SU-DHL-6 (cell line): ENCODE measurements at regions not wholly inside any gene's neighbourhood (a gene's known extent, or its start where the extent isn't known, plus 50 kb on each side); places are given as distances from the start of the nearest gene placed in this dataset.

Experiments used
- H2AFZ ChIP-seq: fragments of 200-600 bp; sonication (generic); 2 replicates; pipeline ENCODE4 v1.6.1; 2014; ENCODE audit warnings: low read depth, mild to moderate bottlenecking, moderate library complexity, mixed read lengths, antibody characterized with exemption, low read length; ENCODE audit not compliant: severe bottlenecking
- H3F3A ChIP-seq: fragments of 200-600 bp; shearing (Covaris generic); 2 replicates; pipeline ENCODE4 v1.6.0; 2016; ENCODE audit warnings: antibody characterized with exemption, mild to moderate bottlenecking; ENCODE audit not compliant: insufficient read depth
- H3K27ac ChIP-seq: fragments of 200-600 bp; sonication (generic); 2 replicates; pipeline ENCODE4 v1.5.1; 2016; ENCODE audit warnings: low read depth, mild to moderate bottlenecking, low read length, moderate library complexity, mixed read lengths
- H3K27me3 ChIP-seq: fragments of 200-600 bp; sonication (generic), shearing (Covaris generic); 2 replicates; pipeline ENCODE4 v1.6.0; 2014; ENCODE audit warnings: mild to moderate bottlenecking, low read length
- H3K36me3 ChIP-seq: fragments of 200-600 bp; sonication (generic); 2 replicates; pipeline ENCODE4 v1.6.1; 2014; ENCODE audit warnings: mild to moderate bottlenecking, low read length, mixed read lengths
- H3K4me2 ChIP-seq: fragments of 300-600, 200-600 bp; shearing (Covaris generic), sonication (generic); 2 replicates; pipeline ENCODE4 v1.6.0; 2014; ENCODE audit warnings: low read length, low read depth, mild to moderate bottlenecking; ENCODE audit not compliant: poor library complexity, severe bottlenecking
- H3K4me3 ChIP-seq: fragments of 200-600 bp; sonication (generic); 2 replicates; pipeline ENCODE4 v1.5.1; 2014; ENCODE audit warnings: antibody characterized with exemption, low read length, mild to moderate bottlenecking, mixed read lengths; ENCODE audit not compliant: insufficient read depth, poor library complexity, severe bottlenecking
- H3K79me2 ChIP-seq: fragments of 200-600 bp; sonication (generic); 2 replicates; pipeline ENCODE4 v1.6.1; 2014; ENCODE audit warnings: mild to moderate bottlenecking, low read length, moderate library complexity; ENCODE audit not compliant: insufficient read depth
- H3K9ac ChIP-seq: fragments of 200-600 bp; sonication (generic); 2 replicates; pipeline ENCODE4 v1.7.0; 2014; ENCODE audit warnings: mild to moderate bottlenecking, low read length
- H3K9me2 ChIP-seq: fragments of 200-600 bp; sonication (generic); replicated peaks from 2 replicates; pipeline ENCODE4 v1.6.1; 2014; ENCODE audit warnings: low read length; ENCODE audit not compliant: insufficient read depth
- H3K9me3 ChIP-seq: fragments of 200-600 bp; sonication (generic); 2 replicates; pipeline ENCODE4 v1.6.1; 2014; ENCODE audit warnings: low read length, mixed read lengths; ENCODE audit not compliant: insufficient read depth
- H4K20me1 ChIP-seq: fragments of 200-600 bp; sonication (generic); 2 replicates; pipeline ENCODE4 v1.6.1; 2014; ENCODE audit warnings: low read depth, mild to moderate bottlenecking, antibody characterized with exemption, low read length, moderate library complexity, mixed read lengths
- EZH2phosphoT487 ChIP-seq: fragments of 200-600 bp; sonication (generic), shearing (Covaris generic); conservative IDR thresholded peaks from 2 replicates; pipeline ENCODE4 v1.6.1; 2018; ENCODE audit warnings: mild to moderate bottlenecking, antibody characterized with exemption, low read length, moderate library complexity, mixed read lengths
- TF ChIP-seq, protein P1 (sequence below): fragments of 200-600 bp; sonication (generic); IDR thresholded peaks from one replicate; pipeline ENCODE4 v1.5.1; 2017; ENCODE audit warnings: antibody characterized with exemption, mild to moderate bottlenecking, low read length, moderate library complexity; ENCODE audit not compliant: insufficient read depth, poor library complexity, severe bottlenecking

- Histone ChIP-seq H3K4me3 (no peak overlapping the region), H3K27ac (no peak overlapping the region), H3K4me2 (no peak overlapping the region), H2AFZ (no peak overlapping the region), H3F3A (no peaks in the 10 kb centered on the region), H4K20me1 (no peaks in the 10 kb centered on the region), H3K27me3 (no peaks in the 10 kb centered on the region), H3K9me2 (no peaks in the 10 kb centered on the region), H3K36me3 (no peaks in the 10 kb centered on the region), H3K79me2 (no peaks in the 10 kb centered on the region), H3K9ac (no peak overlapping the region), H3K9me3 (no peaks in the 10 kb centered on the region)
- no peak for TF ChIP-seq EZH2phosphoT487
- TF ChIP-seq, protein P1, sequence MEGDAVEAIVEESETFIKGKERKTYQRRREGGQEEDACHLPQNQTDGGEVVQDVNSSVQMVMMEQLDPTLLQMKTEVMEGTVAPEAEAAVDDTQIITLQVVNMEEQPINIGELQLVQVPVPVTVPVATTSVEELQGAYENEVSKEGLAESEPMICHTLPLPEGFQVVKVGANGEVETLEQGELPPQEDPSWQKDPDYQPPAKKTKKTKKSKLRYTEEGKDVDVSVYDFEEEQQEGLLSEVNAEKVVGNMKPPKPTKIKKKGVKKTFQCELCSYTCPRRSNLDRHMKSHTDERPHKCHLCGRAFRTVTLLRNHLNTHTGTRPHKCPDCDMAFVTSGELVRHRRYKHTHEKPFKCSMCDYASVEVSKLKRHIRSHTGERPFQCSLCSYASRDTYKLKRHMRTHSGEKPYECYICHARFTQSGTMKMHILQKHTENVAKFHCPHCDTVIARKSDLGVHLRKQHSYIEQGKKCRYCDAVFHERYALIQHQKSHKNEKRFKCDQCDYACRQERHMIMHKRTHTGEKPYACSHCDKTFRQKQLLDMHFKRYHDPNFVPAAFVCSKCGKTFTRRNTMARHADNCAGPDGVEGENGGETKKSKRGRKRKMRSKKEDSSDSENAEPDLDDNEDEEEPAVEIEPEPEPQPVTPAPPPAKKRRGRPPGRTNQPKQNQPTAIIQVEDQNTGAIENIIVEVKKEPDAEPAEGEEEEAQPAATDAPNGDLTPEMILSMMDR, result no peak
Observed at GRCh38 chr4:17260166-17260907, 251.6 kb downstream of the QDPR start.

- Histone ChIP-seq H2AFZ (no peak overlapping the region), H3K27ac (no peak overlapping the region), H3F3A (no peaks in the 10 kb centered on the region)
Observed at GRCh38 chr4:17258106-17258505, 253.8 kb downstream of the QDPR start.

GRCh38 chr4:17252131-17252530 lies 259.8 kb downstream of the QDPR start:
- Histone ChIP-seq H2AFZ (no peak overlapping the region), H3K9me3 (no peaks in the 10 kb centered on the region), H3F3A (no peaks in the 10 kb centered on the region), H3K36me3 (no peaks in the 10 kb centered on the region), H3K9me2 (no peaks in the 10 kb centered on the region), H3K79me2 (no peaks in the 10 kb centered on the region), H3K9ac (no peak overlapping the region), H3K4me2 (no peak overlapping the region), H3K4me3 (no peak overlapping the region), H3K27ac (no peak overlapping the region), H3K27me3 (no peaks in the 10 kb centered on the region), H4K20me1 (no peaks in the 10 kb centered on the region)
- TF ChIP-seq EZH2phosphoT487, result no peak

More at GRCh38 chr4:17258106-17258505, 253.8 kb downstream of the QDPR start:
- Histone ChIP-seq H3K4me2 (no peak overlapping the region), H3K79me2 (no peaks in the 10 kb centered on the region), H3K9ac (no peak overlapping the region), H3K4me3 (no peak overlapping the region), H3K27me3 (no peaks in the 10 kb centered on the region), H3K9me3 (no peaks in the 10 kb centered on the region), H4K20me1 (no peaks in the 10 kb centered on the region), H3K36me3 (no peaks in the 10 kb centered on the region), H3K9me2 (no peaks in the 10 kb centered on the region)
- no peak for TF ChIP-seq EZH2phosphoT487
- TF ChIP-seq, protein P1, result no peak

DNA sequence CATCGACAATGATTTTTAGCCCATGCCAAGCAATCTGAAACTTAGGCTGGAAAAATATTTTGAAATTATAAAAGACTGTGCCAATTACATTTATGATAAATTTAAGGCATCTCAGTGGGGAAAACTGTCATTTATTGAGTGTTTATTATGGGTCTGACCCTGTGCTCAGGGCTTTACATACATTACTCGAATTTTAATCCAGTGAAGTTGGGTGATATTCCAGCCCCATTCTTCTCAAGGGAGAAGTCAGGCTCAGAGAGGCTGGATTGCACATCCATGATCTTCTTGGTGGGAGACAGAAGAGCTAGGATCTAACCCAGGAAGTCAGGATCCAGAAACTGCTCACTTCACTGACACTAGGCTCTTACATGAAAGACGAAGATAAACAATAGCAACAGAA lies 260.8 kb downstream of the QDPR start:
- Histone ChIP-seq H3K4me3 (no peak overlapping the region), H3F3A (no peaks in the 10 kb centered on the region), H3K4me2 (no peak overlapping the region), H2AFZ (no peak overlapping the region), H3K9ac (no peak overlapping the region), H3K9me2 (no peaks in the 10 kb centered on the region), H3K9me3 (peaks cover 4% of the 10 kb centered on the region; the same call in 1 of the 2 replicates), H3K79me2 (no peaks in the 10 kb centered on the region), H3K27me3 (no peaks in the 10 kb centered on the region), H4K20me1 (no peaks in the 10 kb centered on the region), H3K27ac (no peak overlapping the region), H3K36me3 (no peaks in the 10 kb centered on the region)
- TF ChIP-seq EZH2phosphoT487, result no peak
- TF ChIP-seq, protein P1, result no peak
